Hepatocyte (in vitro differentiated cells): ENCODE measurements at regions not wholly inside any gene's neighbourhood (a gene's known extent, or its start where the extent isn't known, plus 50 kb on each side); places are given as distances from the start of the nearest gene placed in this dataset.

Source experiments
- DNase-seq: peaks from one replicate; pipeline ENCODE4 v3.0.0-alpha.2; 2016; ENCODE audit warnings: low spot score
- H2AFZ ChIP-seq: fragments of 200-600 bp; sonication (generic); 2 replicates; pipeline ENCODE4 v1.6.0; 2016; ENCODE audit warnings: antibody characterized with exemption, mild to moderate bottlenecking
- H3K27ac ChIP-seq: fragments of 200-600 bp; sonication (generic); 2 replicates; pipeline ENCODE4 v1.5.1; 2016; ENCODE audit warnings: mild to moderate bottlenecking
- H3K27me3 ChIP-seq: fragments of 200-600 bp; sonication (generic); 2 replicates; pipeline ENCODE4 v1.6.1; 2016
- H3K36me3 ChIP-seq: fragments of 200-600 bp; sonication (generic); replicated peaks from 2 replicates; pipeline ENCODE4 v1.5.1; 2016; ENCODE audit warnings: low read depth; ENCODE audit not compliant: insufficient read depth
- H3K4me1 ChIP-seq: fragments of 200-600 bp; sonication (generic); 2 replicates; pipeline ENCODE4 v1.5.1; 2016; ENCODE audit warnings: mild to moderate bottlenecking, moderate library complexity; ENCODE audit not compliant: insufficient read depth
- H3K4me2 ChIP-seq: fragments of 200-600 bp; sonication (generic); 2 replicates; pipeline ENCODE4 v1.6.0; 2016
- H3K4me3 ChIP-seq: fragments of 200-600 bp; sonication (generic); 2 replicates; pipeline ENCODE4 v1.5.1; 2016; ENCODE audit warnings: mild to moderate bottlenecking
- H3K79me2 ChIP-seq: fragments of 200-600 bp; sonication (generic); 2 replicates; pipeline ENCODE4 v1.6.0; 2017; ENCODE audit warnings: mild to moderate bottlenecking
- H3K9me2 ChIP-seq: fragments of 200-600 bp; sonication (generic); replicated peaks from 2 replicates; pipeline ENCODE4 v1.6.0; 2017; ENCODE audit warnings: mild to moderate bottlenecking; ENCODE audit not compliant: insufficient read depth
- H3K9me3 ChIP-seq: fragments of 200-600 bp; sonication (generic); 2 replicates; pipeline ENCODE4 v1.5.1; 2016; ENCODE audit warnings: low read depth, mild to moderate bottlenecking
- H4K20me1 ChIP-seq: fragments of 200-600 bp; sonication (generic); 2 replicates; pipeline ENCODE4 v1.6.0; 2016; ENCODE audit warnings: mild to moderate bottlenecking; ENCODE audit not compliant: insufficient read depth, poor library complexity, severe bottlenecking
- CTCF ChIP-seq: fragments of 200-600 bp; sonication (generic); IDR thresholded peaks from 2 replicates; pipeline ENCODE4 v1.5.1; 2016; ENCODE audit warnings: antibody characterized with exemption, mild to moderate bottlenecking; ENCODE audit not compliant: poor library complexity
- EZH2 ChIP-seq: fragments of 200-600 bp; sonication (generic); IDR thresholded peaks from 2 replicates; pipeline ENCODE4 v1.6.1; 2016; ENCODE audit warnings: antibody characterized with exemption, mild to moderate bottlenecking, borderline replicate concordance
- EZH2phosphoT487 ChIP-seq: fragments of 200-600 bp; sonication (generic); IDR thresholded peaks from one replicate; pipeline ENCODE4 v1.6.1; 2018; ENCODE audit warnings: antibody characterized with exemption, mild to moderate bottlenecking, low read depth, moderate library complexity; ENCODE audit not compliant: unreplicated experiment, severe bottlenecking
- WGBS: methylation state at CpG from one replicate; pipeline ENCODE4 v1.1.6; 2016; ENCODE audit warnings: low lambda C conversion rate; ENCODE audit errors: missing lambda C conversion rate; 5-methylcytosine and 5-hydroxymethylcytosine counted together

GRCh38 chr10:58903071-58903470, 273.4 kb upstream of the PHYHIPL start:
- H3K27me3 ChIP-seq = no peaks in the 10 kb centered on the region
- no peaks in the 10 kb centered on the region for H3K4me1 ChIP-seq
- no peaks in the 10 kb centered on the region for H3K36me3 ChIP-seq
- H3K9me3 ChIP-seq = no peaks in the 10 kb centered on the region
- H3K4me3 ChIP-seq = no peak overlapping the region
- no peak overlapping the region for H2AFZ ChIP-seq
- H4K20me1 ChIP-seq = no peaks in the 10 kb centered on the region
- H3K27ac ChIP-seq = no peak overlapping the region
- H3K9me2 ChIP-seq = no peaks in the 10 kb centered on the region
- H3K4me2 ChIP-seq = no peak overlapping the region
- no peaks in the 10 kb centered on the region for H3K79me2 ChIP-seq
- DNase-seq = no peak
- WGBS = 97% methylated on average over 1 of the region's 1 CpG
- no peak for TF ChIP-seq EZH2phosphoT487

- Histone ChIP-seq H3K27ac (no peak overlapping the region), H3K79me2 (no peaks in the 10 kb centered on the region), H3K9me3 (no peaks in the 10 kb centered on the region), H3K9me2 (no peaks in the 10 kb centered on the region), H3K36me3 (no peaks in the 10 kb centered on the region), H3K4me1 (no peaks in the 10 kb centered on the region), H2AFZ (no peak overlapping the region), H3K4me3 (no peak overlapping the region), H3K4me2 (no peak overlapping the region), H3K27me3 (no peaks in the 10 kb centered on the region), H4K20me1 (no peaks in the 10 kb centered on the region)
- WGBS = 83% methylated on average over 2 of the region's 2 CpGs
- no peak for DNase-seq
- no peak for TF ChIP-seq EZH2
- no peak for TF ChIP-seq CTCF
- no peak for TF ChIP-seq EZH2phosphoT487
Observed at GRCh38 chr10:58909881-58910280, 266.6 kb upstream of the PHYHIPL start.

- Histone ChIP-seq H3K27me3 (no peaks in the 10 kb centered on the region), H3K79me2 (no peaks in the 10 kb centered on the region), H3K9me3 (no peaks in the 10 kb centered on the region), H3K9me2 (no peaks in the 10 kb centered on the region), H2AFZ (no peak overlapping the region), H3K4me3 (no peak overlapping the region), H3K4me2 (no peak overlapping the region), H3K36me3 (no peaks in the 10 kb centered on the region), H3K27ac (no peak overlapping the region), H3K4me1 (no peaks in the 10 kb centered on the region), H4K20me1 (no peaks in the 10 kb centered on the region)
- TF ChIP-seq CTCF (no peak), EZH2 (no peak), EZH2phosphoT487 (no peak)
- no peak for DNase-seq
- 61% methylated on average over 3 of the region's 3 CpGs for WGBS
Observed at GRCh38 chr10:58913717-58914116, 262.7 kb upstream of the PHYHIPL start.

- no peak for DNase-seq
- Histone ChIP-seq H3K9me3 (no peaks in the 10 kb centered on the region), H3K36me3 (no peaks in the 10 kb centered on the region), H3K27me3 (no peaks in the 10 kb centered on the region), H3K79me2 (no peaks in the 10 kb centered on the region), H3K27ac (no peak overlapping the region), H2AFZ (no peak overlapping the region), H3K9me2 (no peaks in the 10 kb centered on the region), H4K20me1 (no peaks in the 10 kb centered on the region), H3K4me3 (no peak overlapping the region), H3K4me1 (no peaks in the 10 kb centered on the region), H3K4me2 (no peak overlapping the region)
- TF ChIP-seq CTCF = no peak
- no peak for TF ChIP-seq EZH2phosphoT487
- no peak for TF ChIP-seq EZH2
- WGBS = 93% methylated on average over 2 of the region's 2 CpGs
Observed at GRCh38 chr10:58918887-58919286, 257.6 kb upstream of the PHYHIPL start.
